ENCODE measurements at regions not wholly inside any gene's neighbourhood (a gene's known extent, or its start where the extent isn't known, plus 50 kb on each side); places are given as distances from the start of the nearest gene placed in this dataset.
"Not testable (repeated sequence)": the region's sequence is repeated elsewhere in the genome, so short reads cannot be mapped to it uniquely, and the experiment has no call there.

DNA sequence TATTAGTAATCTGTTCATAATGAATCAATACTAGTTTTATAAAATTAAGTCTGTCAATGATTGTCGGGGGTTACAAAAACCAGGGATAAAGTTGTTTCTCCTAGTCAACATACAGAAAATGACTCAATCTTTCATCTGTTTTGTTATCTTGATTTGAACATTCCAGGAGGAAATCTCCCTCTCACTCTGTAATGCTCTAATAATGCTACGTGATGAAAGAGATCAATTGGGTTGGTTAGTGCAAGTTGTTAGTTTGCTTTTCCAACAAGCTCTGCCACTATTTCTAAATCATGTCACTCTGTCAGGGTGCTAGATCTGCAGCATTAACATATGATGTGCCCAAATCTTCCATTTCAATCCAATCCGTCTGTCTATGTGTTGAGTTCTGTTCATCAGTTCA is 379.5 kb upstream of the GJE1 start:
- DNase-seq: no peak

DNA sequence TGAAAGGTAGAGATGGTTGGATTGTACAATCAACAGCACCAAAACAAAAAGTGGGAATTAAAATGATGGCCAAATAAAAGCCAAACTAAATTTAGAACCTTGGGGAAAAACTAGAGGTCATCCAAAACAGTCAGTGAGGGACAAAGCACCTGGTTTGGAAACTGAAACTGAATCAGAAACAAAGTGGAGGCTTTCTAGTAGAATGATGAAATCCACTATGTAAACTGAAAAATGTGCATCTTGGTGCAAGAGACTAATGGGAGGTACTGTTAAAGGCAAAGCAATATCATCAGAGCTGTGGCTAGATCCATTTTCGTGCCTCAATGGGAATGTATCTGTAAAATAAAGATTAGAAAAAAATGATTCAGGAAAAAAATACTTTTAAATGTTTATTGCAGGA is 380.0 kb upstream of the GJE1 start:
- DNase-seq: no peak

GRCh38 chr6:141746324-141746723 is 386.4 kb upstream of the GJE1 start:
- not testable (repeated sequence) for DNase-seq

DNA sequence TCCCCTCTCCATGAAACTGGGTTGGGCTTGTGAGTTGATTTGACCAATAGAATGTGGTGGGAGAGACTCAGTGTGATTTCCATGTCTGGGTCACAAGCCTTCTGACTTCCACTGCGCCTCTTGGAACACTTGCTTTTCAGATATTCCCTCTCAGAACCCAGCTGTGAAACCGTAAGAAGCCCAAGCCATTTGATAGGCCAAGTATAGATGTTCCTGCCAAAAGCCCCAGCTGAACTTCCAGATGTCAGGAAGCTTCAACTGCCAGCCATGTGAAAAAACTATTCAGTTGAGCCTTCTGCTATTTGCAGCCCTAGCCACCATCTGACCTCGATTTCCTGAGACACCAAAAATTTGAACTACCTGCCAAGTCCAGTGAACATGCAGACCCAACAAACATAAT is 387.8 kb upstream of the GJE1 start:
- DNase-seq: no peak

DNA sequence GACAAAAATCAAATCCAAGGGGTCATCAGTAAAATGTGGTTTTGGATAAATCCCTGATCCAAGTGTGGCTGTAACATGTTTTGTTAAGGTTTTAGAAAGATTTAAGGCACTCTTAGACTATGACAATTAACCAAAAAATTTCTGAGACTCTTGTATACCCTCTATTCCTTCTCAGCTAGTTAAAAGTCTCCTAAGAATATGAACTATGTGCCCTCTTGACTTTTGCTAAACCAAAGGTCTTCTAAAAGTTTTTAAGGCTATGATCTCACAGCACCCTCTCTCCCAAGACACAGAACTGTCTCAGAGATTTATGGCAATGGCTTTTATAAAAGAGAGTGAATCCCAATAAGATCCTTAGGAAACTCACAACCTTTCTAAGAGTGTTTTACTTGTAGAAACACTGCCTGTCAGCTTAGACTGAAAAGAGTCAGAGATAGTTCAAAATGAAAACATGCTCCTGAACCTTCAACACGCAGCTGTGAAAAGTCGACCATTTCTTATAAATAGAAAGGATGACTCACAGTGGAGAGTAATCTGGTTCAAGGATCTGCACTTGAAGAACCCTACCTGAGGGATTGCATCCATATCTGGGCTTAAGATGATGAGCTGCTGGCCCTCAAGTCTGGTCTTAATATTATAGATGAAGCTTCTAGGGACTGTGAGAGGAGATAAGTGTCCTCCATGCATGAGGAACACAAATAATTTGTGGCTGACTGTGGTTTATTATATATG is 388.4 kb upstream of the GJE1 start:
- no peak for DNase-seq

DNA sequence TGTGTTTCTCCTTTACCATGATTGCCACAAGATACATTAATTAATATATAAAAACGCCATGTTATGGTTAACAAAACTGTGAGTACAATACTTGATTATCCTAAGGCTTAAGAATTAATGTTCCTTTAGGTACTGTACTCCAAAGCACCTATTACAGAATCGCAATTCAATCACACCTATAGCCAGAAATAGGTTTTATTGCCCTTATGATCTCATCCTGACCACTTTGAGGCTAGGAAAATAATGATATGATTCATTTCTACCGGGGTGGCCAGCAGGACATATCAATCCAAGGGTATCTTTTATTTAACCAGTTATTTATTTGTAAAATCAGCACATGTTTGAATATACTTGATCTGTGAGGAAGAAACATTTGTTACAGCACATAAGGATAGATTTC is 396.6 kb upstream of the GJE1 start:
- DNase-seq: no peak

- no peak for DNase-seq
These were observed 397.6 kb upstream of the GJE1 start for GRCh38 chr6:141735126-141735525.

GRCh38 chr6:141734071-141734840 is 398.5 kb upstream of the GJE1 start:
- no peak for DNase-seq

DNA sequence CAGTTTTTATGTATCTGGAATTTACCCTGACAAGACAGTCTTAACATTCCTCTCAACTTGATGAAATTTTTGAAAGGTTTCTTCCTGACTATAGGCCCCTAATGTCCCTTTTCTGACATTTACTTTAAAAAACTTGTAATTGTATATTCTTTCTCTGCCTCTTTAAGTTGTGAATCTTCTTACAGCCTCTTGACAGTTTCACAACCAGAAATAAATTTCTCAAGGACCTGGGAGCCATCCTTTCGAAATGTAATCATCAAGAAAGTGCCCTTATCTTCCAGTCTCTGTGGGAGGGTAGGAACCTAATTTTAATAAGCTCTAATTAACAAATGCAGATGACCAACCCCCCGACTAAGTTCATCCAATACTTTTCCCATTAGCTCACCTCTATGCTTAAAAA is 403.6 kb upstream of the GJE1 start:
- no peak for DNase-seq

DNA sequence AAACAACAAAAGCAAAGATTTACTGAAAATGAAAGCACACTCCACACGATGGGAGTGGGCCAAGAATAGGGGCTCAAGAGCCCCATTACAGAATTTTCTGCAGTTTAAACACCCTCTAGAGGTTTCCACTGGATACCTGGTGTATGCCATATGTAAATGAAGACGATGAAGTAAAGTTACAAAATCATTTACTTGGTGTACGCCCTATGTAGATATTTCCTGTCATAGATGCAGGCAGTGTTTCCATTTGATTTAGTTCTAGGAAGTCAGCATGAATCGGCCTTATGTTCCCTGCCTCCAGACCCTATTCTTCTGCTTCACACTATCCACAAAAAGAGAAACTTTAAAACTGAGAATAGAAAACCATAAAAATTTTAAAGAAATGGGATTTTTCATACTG is 404.4 kb upstream of the GJE1 start:
- DNase-seq: no peak

GRCh38 chr6:141726248-141726647 is 406.5 kb upstream of the GJE1 start:
- no peak for DNase-seq

DNA sequence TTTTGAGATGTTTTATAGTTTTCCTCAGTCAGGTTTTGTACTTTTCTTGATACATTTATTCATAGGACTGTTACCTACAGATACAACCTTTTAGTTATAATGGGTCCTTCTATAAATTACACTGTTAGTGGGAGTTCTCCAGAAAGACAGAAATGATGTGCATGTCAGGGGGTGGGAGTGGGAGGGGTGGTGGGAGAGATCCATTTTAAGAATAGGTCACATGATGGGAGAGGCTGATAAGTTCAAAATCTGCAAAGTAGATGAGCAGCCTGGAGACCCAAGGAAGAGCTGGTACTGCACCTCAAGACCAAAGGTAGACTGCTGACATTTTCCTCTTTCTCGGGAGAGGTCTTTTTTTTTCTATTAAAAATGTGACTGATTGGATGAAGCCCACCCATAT is 408.0 kb upstream of the GJE1 start:
- DNase-seq: no peak

- no peak for DNase-seq
These were observed 413.2 kb upstream of the GJE1 start for GRCh38 chr6:141719476-141719875.

GRCh38 chr6:141705431-141705830 is 427.3 kb upstream of the GJE1 start:
- no peak for DNase-seq

- DNase-seq: no peak
These were observed 428.6 kb upstream of the GJE1 start for GRCh38 chr6:141704151-141704550.

- DNase-seq: no peak
These were observed 431.0 kb upstream of the GJE1 start for GRCh38 chr6:141701732-141702131.

GRCh38 chr6:141700819-141701218 is 431.9 kb upstream of the GJE1 start:
- no peak for DNase-seq

DNA sequence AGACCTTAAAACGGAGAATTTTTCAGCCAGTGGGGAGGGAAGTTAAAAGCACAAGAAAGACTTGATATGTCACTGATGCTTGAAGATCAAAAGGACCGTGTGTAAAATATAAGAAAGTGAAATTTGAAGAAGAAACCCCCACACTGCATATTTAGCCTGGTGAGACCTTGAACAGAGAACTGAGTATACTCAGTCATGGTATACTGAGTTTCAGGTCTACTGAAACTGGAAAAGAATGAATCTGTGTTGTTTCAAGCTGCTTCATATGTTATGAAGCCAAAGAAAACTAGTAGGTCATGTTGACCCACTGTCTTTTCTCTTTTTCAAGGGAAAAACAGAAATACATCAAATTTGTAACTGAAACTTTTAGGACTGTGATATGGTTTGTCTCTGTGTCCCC is 443.8 kb upstream of the GJE1 start:
- DNase-seq: no peak

- no peak for DNase-seq
These were observed 447.3 kb upstream of the GJE1 start for GRCh38 chr6:141685416-141685815.

DNA sequence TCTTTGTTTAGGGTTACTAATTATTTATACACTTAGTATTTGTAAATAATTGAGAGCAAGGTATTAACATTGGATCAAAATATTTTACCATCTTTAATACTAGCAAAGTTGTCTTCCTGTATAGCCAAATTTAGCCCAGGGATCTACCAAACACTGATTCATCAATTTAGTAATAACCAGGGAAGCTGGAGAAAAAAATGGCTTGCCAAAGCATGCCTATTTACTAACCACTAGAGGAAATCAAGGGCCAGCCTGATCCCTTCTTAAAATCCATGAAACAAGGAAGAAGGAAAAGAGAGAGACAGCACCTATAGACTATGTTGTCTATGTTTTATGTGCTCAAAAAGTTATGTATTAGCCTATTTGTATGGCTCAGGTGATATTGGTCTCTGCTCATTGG is 450.3 kb upstream of the GJE1 start:
- DNase-seq: no peak

GRCh38 chr6:141677598-141678211 is 455.0 kb upstream of the GJE1 start:
- DNase-seq: no peak

GRCh38 chr6:141675957-141676356 is 456.8 kb upstream of the GJE1 start:
- DNase-seq: no peak

DNA sequence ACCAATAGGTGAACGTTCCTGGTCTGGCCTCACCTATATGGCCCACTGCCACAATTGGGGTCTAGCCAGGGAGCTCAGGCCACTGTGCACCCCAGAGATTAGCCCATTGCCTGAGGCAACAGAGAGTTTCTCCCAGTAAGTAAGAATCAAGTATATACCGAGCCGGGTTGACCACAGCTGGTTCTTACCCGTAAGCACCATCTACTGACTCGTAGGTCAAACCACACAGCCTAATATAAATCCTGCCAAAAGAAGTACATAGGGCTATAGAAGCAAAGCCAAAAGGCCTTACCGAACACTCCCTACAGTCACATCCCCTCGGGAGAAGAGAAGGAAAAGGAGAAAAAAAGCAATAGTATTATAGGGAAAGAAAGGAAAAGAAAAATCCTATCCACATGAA is 463.6 kb upstream of the GJE1 start:
- DNase-seq: no peak

DNA sequence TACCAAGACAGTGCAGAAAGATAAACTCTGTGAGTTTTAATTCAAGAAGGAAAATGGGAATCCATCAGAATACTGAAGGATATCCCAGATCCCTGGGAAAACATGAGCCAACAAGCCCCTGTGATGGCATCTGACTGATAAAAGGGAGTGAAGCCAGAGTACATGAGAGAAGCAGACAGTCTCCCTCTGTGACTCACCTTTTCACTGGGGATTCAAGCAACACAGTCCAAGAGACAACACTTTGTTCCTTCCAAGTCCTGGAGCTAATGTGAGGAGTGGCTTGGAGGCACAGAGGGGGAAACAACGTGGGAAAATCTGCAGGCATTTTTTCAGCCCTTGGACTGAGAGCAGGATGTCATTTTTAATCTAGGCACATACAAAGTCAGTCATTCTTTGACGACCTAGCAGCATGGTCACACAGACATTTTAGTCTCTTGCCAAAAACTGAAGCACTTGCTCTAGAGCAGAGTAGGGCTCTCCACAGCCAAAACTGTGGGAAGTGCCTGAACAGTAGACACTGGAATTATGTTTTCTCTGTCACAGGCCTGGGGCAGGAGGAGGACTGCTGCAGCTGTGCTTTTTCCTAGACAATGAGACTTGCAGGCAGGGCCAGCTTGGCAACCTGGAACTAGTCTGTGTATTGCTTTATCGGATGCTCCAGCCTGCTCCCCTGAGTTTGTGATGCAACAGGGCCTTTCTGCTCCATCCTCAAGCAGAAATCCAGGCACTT is 465.0 kb upstream of the GJE1 start:
- DNase-seq: no peak

Measured in NCI-H510A (cell line).